GM18907 (cell line): ENCODE measurements at regions not wholly inside any gene's neighbourhood (a gene's known extent, or its start where the extent isn't known, plus 50 kb on each side); places are given as distances from the start of the nearest gene placed in this dataset.

Source experiments
- ATAC-seq: cut with Tn5 transposase; IDR thresholded peaks from one replicate; pipeline ENCODE4 v1.9.1; 2021; ENCODE audit warnings: mild to moderate bottlenecking, moderate library complexity; ENCODE audit not compliant: unreplicated experiment

- ATAC-seq, result no peak
Measured at GRCh38 chr12:127205781-127206555, 1061.0 kb upstream of the TMEM132C start.

- ATAC-seq, result no peak
Measured at GRCh38 chr12:127209318-127209717, 1057.7 kb upstream of the TMEM132C start.

- no peak for ATAC-seq
Measured at GRCh38 chr12:127214186-127214585, 1052.8 kb upstream of the TMEM132C start.

- no peak for ATAC-seq
Measured at GRCh38 chr12:127223011-127223410, 1044.0 kb upstream of the TMEM132C start.

GRCh38 chr12:127223731-127224130, 1043.2 kb upstream of the TMEM132C start:
- no peak for ATAC-seq

GRCh38 chr12:127230843-127231260, 1036.1 kb upstream of the TMEM132C start:
- no peak for ATAC-seq

GRCh38 chr12:127231371-127231770, 1035.6 kb upstream of the TMEM132C start:
- ATAC-seq, result no peak

GRCh38 chr12:127233016-127233415, 1034.0 kb upstream of the TMEM132C start:
- ATAC-seq, result no peak

- no peak for ATAC-seq
Measured at GRCh38 chr12:127235761-127236160, 1031.2 kb upstream of the TMEM132C start.

GRCh38 chr12:127236491-127236890, 1030.5 kb upstream of the TMEM132C start:
- ATAC-seq, result no peak

- no peak for ATAC-seq
Measured at GRCh38 chr12:127237151-127237550, 1029.8 kb upstream of the TMEM132C start.

- no peak for ATAC-seq
Measured at GRCh38 chr12:127238107-127238506, 1028.9 kb upstream of the TMEM132C start.

- no peak for ATAC-seq
Measured at GRCh38 chr12:127239781-127240180, 1027.2 kb upstream of the TMEM132C start.

GRCh38 chr12:127240249-127240929, 1026.6 kb upstream of the TMEM132C start:
- ATAC-seq, result no peak

- ATAC-seq, result no peak
Measured at GRCh38 chr12:127241072-127241817, 1025.7 kb upstream of the TMEM132C start.

- no peak for ATAC-seq
Measured at GRCh38 chr12:127245009-127245408, 1022.0 kb upstream of the TMEM132C start.

GRCh38 chr12:127245437-127245836, 1021.5 kb upstream of the TMEM132C start:
- ATAC-seq, result no peak

GRCh38 chr12:127247937-127248336, 1019.0 kb upstream of the TMEM132C start:
- ATAC-seq, result no peak

GRCh38 chr12:127249428-127249827, 1017.5 kb upstream of the TMEM132C start:
- no peak for ATAC-seq

GRCh38 chr12:127253797-127254327, 1013.1 kb upstream of the TMEM132C start:
- no peak for ATAC-seq

- ATAC-seq, result no peak
Measured at GRCh38 chr12:127254420-127254955, 1012.5 kb upstream of the TMEM132C start.
